ENCODE measurements at regions not wholly inside any gene's neighbourhood (a gene's known extent, or its start where the extent isn't known, plus 50 kb on each side); places are given as distances from the start of the nearest gene placed in this dataset.

- Mint-ChIP-seq H3K4me3 (ENCODE audit: unreplicated experiment) (no peak overlapping the region), H3K4me1 (ENCODE audit: unreplicated experiment) (peaks cover 13% of the 10 kb centered on the region), H3K27ac (ENCODE audit: unreplicated experiment) (no peak overlapping the region), H3K27me3 (ENCODE audit: unreplicated experiment) (no peaks in the 10 kb centered on the region), H3K36me3 (ENCODE audit: unreplicated experiment) (no peaks in the 10 kb centered on the region), H3K9me3 (ENCODE audit: unreplicated experiment) (peaks cover 4% of the 10 kb centered on the region)
- no peak for DNase-seq (ENCODE audit: extremely low spot score, unreplicated experiment)
- TF ChIP-seq CTCF (IDR thresholded peaks at IDR 0.05), result no peak
These were observed 903.3 kb downstream of the STIM2 start for GRCh38 chr4:27763830-27764525.

DNA sequence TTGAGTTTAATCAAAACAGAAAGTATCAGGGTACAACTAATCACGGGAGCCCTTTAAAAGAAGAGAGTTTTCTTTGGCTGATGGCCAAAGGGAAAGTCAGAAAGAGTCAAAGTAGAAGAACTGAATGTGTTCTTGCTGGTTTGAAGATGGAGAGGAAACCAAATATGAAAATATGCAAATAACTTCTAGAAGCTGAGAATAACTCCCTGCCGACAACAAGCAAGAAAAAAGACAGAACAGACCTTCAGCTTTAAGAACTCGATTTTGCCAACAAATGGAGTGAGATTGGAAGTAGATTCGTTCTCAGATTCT, 903.8 kb downstream of the STIM2 start:
- H3K4me3 Mint-ChIP-seq (ENCODE audit: unreplicated experiment), result no peak overlapping the region
- no peak overlapping the region for H3K27ac Mint-ChIP-seq (ENCODE audit: unreplicated experiment)
- no peak for DNase-seq (ENCODE audit: extremely low spot score, unreplicated experiment)
- no peaks in the 10 kb centered on the region for H3K36me3 Mint-ChIP-seq (ENCODE audit: unreplicated experiment)
- H3K27me3 Mint-ChIP-seq (ENCODE audit: unreplicated experiment), result no peaks in the 10 kb centered on the region
- TF ChIP-seq CTCF (IDR thresholded peaks at IDR 0.05), result no peak
- H3K9me3 Mint-ChIP-seq (ENCODE audit: unreplicated experiment), result peaks cover 4% of the 10 kb centered on the region
- H3K4me1 Mint-ChIP-seq (ENCODE audit: unreplicated experiment), result peaks cover 12% of the 10 kb centered on the region

GRCh38 chr4:27770895-27771294, 910.3 kb downstream of the STIM2 start:
- Mint-ChIP-seq H3K27ac (ENCODE audit: unreplicated experiment) (no peak overlapping the region), H3K9me3 (ENCODE audit: unreplicated experiment) (peaks cover 4% of the 10 kb centered on the region), H3K27me3 (ENCODE audit: unreplicated experiment) (no peaks in the 10 kb centered on the region), H3K4me1 (ENCODE audit: unreplicated experiment) (no peaks in the 10 kb centered on the region), H3K36me3 (ENCODE audit: unreplicated experiment) (no peaks in the 10 kb centered on the region), H3K4me3 (ENCODE audit: unreplicated experiment) (no peak overlapping the region)
- TF ChIP-seq CTCF (IDR thresholded peaks at IDR 0.05), result no peak
- no peak for DNase-seq (ENCODE audit: extremely low spot score, unreplicated experiment)

DNA sequence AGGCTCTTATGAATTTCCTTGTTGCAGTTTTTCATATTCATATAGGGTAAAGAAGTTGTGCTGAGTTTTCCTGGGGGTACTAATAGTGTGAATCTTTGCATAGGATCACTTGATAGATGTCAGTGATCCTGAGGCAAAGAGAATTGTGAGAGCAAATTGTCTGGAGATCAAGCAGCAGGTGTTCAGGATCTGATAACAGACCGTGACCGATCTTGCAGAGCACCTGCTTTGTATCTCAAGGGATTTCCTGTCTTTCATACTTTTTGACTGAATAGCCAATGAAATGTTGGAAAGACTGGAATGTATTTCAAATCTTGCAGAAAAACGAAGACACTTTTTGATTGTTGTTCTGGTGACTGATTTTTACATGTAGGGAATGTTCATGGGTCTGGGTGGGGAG, 914.5 kb downstream of the STIM2 start:
- TF ChIP-seq CTCF (IDR thresholded peaks at IDR 0.05), result no peak
- Mint-ChIP-seq H3K9me3 (ENCODE audit: unreplicated experiment) (no peaks in the 10 kb centered on the region), H3K4me3 (ENCODE audit: unreplicated experiment) (no peak overlapping the region), H3K4me1 (ENCODE audit: unreplicated experiment) (no peaks in the 10 kb centered on the region), H3K27ac (ENCODE audit: unreplicated experiment) (no peak overlapping the region), H3K36me3 (ENCODE audit: unreplicated experiment) (no peaks in the 10 kb centered on the region), H3K27me3 (ENCODE audit: unreplicated experiment) (no peaks in the 10 kb centered on the region)
- no peak for DNase-seq (ENCODE audit: extremely low spot score, unreplicated experiment)

DNA sequence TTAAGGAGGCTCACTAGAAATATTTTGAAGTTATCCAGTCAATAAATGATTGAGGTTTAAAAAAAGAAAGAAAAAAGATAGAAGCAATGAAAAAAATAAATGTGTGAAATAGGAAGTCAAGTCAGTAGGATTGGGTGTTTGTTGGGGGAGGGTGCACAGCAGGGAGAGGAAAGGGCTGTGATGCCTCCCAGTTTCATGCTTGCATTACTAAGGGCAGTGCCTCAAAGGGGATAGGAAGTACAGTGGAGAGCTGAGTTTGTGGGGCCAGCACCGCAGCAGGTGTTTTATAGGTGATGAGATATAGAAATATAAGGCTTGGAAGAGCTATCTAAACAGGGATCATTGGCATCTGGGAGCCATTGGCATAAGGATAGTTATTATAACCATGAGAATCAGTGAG, 919.2 kb downstream of the STIM2 start:
- no peaks in the 10 kb centered on the region for H3K36me3 Mint-ChIP-seq (ENCODE audit: unreplicated experiment)
- no peak overlapping the region for H3K27ac Mint-ChIP-seq (ENCODE audit: unreplicated experiment)
- H3K9me3 Mint-ChIP-seq (ENCODE audit: unreplicated experiment), result no peaks in the 10 kb centered on the region
- TF ChIP-seq CTCF (IDR thresholded peaks at IDR 0.05), result no peak
- no peak overlapping the region for H3K4me3 Mint-ChIP-seq (ENCODE audit: unreplicated experiment)
- no peaks in the 10 kb centered on the region for H3K27me3 Mint-ChIP-seq (ENCODE audit: unreplicated experiment)
- DNase-seq (ENCODE audit: extremely low spot score, unreplicated experiment), result no peak
- H3K4me1 Mint-ChIP-seq (ENCODE audit: unreplicated experiment), result no peaks in the 10 kb centered on the region

Data from osteocyte (in vitro differentiated cells).